Transverse colon (tissue), 4 donors: ENCODE measurements at regions not wholly inside any gene's neighbourhood (a gene's known extent, or its start where the extent isn't known, plus 50 kb on each side); places are given as distances from the start of the nearest gene placed in this dataset.

Experiments used
- CTCF ChIP-seq, 5 experiments: fragments of 200-600 bp in 3 of 5; fragments of 450-650 bp in 2 of 5; sonication (generic) in 3 of 5; IDR thresholded peaks; 1 replicate in 2 of 5; 2 replicates in 3 of 5; pipeline ENCODE4 v1.5.1; 2016 to 2017; ENCODE audit warnings: antibody characterized with exemption in 5 of 5, inconsistent platforms in 3 of 5, mild to moderate bottlenecking in 2 of 5, moderate library complexity in 1 of 5
- EP300 ChIP-seq: sonication (generic); formaldehyde crosslinking; IDR thresholded peaks from one replicate; pipeline ENCODE4 v1.6.1; 2017; ENCODE audit warnings: antibody characterized with exemption, low read depth
- POLR2AphosphoS5 ChIP-seq, 3 donors: sonication (generic); formaldehyde crosslinking; IDR thresholded peaks; one replicate each; pipeline ENCODE4 v1.6.1; 2016; ENCODE audit warnings: antibody characterized with exemption in 3 of 3

- TF ChIP-seq CTCF (IDR thresholded peaks at IDR 0.05) (peak; percentile 49 to 75 (median 67)), POLR2AphosphoS5 (IDR thresholded peaks at IDR 0.05) (no peak), EP300 (no peak)
Observed at GRCh38 chr6:56902641-56903464, 52.1 kb upstream of the BEND6 start.
